CD4-positive, alpha-beta T cell treated with Interleukin-6 for 4 hours (primary cell): ENCODE measurements at regions not wholly inside any gene's neighbourhood (a gene's known extent, or its start where the extent isn't known, plus 50 kb on each side); places are given as distances from the start of the nearest gene placed in this dataset.

Experiments used
- DNase-seq: peaks from one replicate; pipeline ENCODE4 v3.0.0-alpha.2; 2020; ENCODE audit warnings: mixed read lengths

- DNase-seq = no peak
Measured at GRCh38 chr6:92934625-92935024, 484.7 kb downstream of the EPHA7 start.

GRCh38 chr6:92930171-92930570, 489.2 kb downstream of the EPHA7 start:
- DNase-seq = no peak

DNA sequence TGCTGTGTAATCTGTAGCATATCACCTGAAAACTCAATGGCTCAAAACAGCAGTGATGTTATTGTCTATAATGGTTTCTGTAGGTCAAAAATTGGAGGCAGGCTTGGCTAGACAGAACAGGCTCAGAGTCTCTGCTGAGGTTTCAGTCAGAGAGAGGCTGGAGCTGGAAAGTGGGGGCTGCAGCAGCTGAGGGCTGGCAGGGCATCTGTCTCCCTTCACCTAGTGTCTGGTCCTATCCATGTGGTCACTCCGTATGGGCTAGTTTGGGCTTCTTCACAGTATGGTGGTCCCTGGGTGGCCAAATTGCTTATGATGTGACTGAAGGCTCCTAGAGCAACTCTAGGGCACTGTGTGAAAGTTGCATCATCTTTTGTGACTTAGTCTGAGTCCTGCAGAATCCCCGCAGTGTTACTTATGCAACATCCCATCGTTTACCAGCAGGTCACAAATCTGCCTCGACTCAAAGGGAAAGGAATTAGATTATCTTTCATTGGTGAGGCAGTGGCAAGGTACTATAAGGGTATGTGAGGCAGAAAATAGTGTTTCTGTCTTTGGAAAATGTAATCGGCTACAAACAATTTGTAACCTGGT, 497.0 kb downstream of the EPHA7 start:
- no peak for DNase-seq

GRCh38 chr6:92915466-92915865, 503.9 kb downstream of the EPHA7 start:
- DNase-seq = no peak

DNA sequence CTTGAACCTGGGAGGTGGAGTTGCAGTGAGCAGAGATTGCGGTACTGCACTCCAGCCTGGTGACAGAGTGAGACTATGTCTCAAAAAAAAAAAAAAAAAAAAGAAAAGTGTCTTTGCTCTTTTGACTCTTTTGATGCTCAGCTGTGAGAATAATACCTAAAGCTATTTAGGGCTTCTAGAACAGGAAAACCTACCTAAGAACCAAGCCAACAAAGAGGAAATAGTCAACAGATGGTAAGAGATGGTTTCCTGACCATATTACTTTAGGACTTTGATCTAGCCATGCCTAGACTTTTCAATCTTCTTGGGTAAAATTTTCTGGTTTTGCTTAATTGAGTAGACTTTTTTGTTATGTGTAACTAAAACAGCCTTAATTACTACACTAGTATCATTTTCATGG, 508.1 kb downstream of the EPHA7 start:
- no peak for DNase-seq

- no peak for DNase-seq
Measured at GRCh38 chr6:92910646-92911045, 508.7 kb downstream of the EPHA7 start.

DNA sequence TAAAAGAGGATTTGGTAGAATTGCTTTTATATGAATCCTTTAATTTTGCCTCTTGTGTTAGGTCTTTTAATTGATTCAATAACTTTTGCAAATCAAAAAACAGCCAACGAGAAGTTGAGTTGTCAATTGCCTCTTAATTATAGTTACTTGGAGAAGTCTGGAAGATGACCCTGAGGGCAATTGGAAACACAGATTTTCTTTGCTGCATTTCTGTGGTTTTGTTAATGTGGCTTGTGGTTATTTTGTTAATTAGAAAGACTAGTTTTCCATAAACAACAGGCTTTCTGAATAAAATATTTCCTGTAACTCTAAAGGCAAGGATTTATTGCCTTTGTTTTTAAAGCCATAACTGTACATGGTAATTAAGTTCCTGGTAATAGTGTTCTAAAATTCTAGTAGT, 513.0 kb downstream of the EPHA7 start:
- DNase-seq = no peak

DNA sequence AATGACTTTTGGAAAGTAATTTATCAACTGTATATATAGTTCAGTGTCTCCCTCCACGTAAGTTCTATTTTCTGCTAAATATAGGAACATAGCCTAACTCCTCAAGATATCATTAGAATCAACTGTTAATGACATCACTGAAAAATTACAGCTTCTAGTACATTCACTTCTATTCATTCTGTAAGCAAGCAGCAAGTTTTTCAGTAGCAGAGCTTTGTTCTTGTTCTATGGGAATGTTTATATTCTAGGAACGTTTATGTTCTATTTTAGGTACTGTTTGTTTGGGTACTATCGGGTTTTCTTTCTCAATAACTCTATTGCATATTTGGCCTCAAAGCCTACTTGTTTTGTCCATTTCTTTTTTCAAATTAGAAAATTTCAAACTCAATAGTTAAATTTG, 525.6 kb downstream of the EPHA7 start:
- DNase-seq = no peak

DNA sequence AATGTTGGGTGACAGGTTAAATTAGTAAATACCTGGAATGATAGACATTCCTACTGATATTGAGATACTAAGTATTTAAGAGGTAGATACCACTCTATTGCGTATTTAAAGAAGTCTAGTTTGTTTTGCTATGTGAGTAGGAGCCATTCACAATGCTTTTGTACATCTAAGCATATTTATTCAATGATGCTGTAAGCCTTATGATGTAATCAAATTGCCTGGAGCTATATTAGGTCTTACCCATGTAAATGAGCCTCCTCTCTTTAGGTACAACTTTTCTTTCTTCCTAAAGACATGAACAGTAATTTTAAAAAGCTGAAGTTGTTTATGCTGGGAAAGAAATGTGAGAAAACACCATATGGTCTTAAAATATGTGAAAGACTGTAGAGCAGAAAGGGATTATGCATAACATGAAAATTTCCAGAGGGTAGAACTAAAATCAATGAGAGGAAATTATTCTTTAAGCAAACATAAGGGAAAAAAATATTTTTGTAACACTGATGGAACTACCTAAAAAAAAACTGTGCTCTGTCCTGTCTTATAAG, 526.7 kb downstream of the EPHA7 start:
- DNase-seq = no peak

DNA sequence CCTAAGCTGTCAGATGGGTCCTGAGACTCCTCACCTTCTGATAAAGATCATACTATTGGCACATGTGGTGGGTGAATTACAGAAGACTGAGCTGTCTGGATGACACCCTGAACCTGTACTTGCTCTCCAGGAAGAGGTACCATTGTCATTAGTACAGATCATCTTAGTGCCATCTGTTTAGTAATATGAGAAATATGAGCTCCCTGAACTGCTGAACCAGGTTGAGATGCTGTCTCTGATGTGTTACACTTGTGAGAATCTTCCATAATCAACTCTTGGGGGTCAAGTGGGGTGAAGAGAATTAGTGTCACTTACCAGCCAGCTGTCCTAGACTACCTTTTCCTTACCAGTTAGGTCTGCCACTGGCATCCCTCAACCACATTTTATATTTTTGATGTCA, 531.0 kb downstream of the EPHA7 start:
- DNase-seq = no peak

GRCh38 chr6:92887871-92888270, 531.5 kb downstream of the EPHA7 start:
- no peak for DNase-seq

GRCh38 chr6:92879526-92879925, 539.8 kb downstream of the EPHA7 start:
- no peak for DNase-seq

GRCh38 chr6:92864966-92865555, 554.3 kb downstream of the EPHA7 start:
- no peak for DNase-seq

DNA sequence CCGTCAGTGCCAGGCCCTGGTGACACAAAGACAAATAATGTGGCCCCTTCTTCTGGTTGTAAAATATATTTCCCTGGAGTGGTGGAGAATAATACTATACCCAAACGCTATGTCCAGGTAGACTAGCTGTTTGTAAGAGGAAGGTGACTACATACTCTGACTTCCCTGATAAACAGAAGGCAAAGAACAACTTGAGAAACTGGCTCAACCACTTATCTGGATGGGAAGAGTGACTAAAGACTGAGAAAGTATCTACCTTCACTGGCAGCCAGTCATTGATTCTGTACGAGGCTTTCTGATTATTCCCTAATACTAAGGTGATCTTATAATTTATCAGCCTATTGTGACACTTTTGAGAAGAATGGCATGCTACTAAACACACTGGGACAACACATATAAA, 569.7 kb downstream of the EPHA7 start:
- no peak for DNase-seq

- DNase-seq = no peak
Measured at GRCh38 chr6:92848901-92849300, 570.5 kb downstream of the EPHA7 start.

GRCh38 chr6:92848459-92848858, 570.9 kb downstream of the EPHA7 start:
- no peak for DNase-seq

DNA sequence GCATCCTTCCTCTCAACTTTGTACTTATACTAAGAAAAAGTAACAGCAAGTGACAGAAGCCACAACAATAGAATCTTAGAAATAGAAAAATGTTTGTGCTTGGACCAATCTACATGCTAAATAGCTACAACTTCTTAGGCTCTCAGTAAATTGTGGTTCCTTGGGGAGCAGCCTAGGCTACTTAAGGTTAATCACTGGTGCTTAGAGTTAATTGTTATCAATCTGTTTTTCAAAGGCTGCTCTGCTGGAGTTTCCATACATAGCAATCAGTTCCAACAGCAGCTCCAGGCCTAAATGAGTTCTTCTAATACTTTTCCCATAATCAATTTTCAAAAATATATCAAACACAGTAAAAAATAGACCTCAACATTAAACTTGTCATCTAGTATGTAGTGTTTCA, 571.4 kb downstream of the EPHA7 start:
- no peak for DNase-seq

DNA sequence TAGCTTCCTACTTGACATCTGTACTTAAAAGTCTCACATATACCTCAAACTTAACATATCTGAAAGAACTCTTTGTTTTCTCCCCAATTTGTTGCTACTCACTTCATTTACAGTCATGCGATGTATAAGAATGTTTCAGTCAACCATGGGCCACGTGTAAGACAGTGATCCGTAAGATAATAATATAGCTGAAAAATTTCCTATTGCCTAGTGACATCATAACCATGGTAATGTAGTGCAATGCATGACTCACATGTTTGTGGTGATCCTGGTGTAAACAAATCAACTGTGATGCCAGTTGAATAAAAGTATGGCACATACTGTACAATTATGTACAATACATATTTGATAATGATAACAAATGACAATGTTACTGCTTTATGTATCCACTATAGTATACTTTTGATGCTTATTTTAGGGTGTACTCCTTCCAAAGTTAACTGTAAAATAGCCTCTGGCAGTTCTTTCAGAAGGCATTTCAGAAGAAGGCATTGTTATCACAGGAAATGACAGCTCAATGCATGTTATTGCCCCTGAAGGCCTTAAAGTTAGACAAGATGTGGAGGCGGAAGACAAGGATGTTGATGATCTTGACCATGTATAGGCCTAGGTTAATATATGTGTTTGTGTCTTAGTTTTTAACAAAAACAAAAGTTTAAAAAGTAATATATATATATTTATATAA, 579.0 kb downstream of the EPHA7 start:
- DNase-seq = no peak

DNA sequence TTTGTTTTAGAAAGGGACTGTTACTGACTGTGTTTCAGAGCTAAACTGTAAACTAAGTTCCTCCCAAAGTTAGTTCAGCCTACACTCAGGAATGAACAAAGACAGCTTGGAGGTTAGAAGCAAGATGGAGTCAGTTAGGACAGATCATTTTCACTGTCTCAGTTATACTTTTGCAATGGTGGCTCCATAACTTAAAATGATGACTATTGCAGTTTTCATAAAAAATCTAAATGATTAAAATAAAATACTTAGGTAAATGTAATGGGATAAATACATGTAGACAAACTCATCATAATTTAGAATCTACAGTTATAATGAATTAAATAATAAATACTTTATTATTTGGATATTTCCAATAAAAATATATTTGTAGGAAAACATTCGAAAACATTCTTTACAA, 590.6 kb downstream of the EPHA7 start:
- no peak for DNase-seq

GRCh38 chr6:92827104-92827503, 592.3 kb downstream of the EPHA7 start:
- DNase-seq = no peak

GRCh38 chr6:92826633-92827032, 592.7 kb downstream of the EPHA7 start:
- no peak for DNase-seq

GRCh38 chr6:92822222-92822621, 597.1 kb downstream of the EPHA7 start:
- no peak for DNase-seq

GRCh38 chr6:92820601-92821000, 598.8 kb downstream of the EPHA7 start:
- no peak for DNase-seq

GRCh38 chr6:92810913-92811312, 608.4 kb downstream of the EPHA7 start:
- no peak for DNase-seq
